A549 (cell line): ENCODE measurements at regions not wholly inside any gene's neighbourhood (a gene's known extent, or its start where the extent isn't known, plus 50 kb on each side); places are given as distances from the start of the nearest gene placed in this dataset.
"Not testable (repeated sequence)": the region's sequence is repeated elsewhere in the genome, so short reads cannot be mapped to it uniquely, and the experiment has no call there.

Experiments used
- ATAC-seq, 2 experiments: fragments of 200-7000 bp in 1 of 2; fragments of >200 bp in 1 of 2; cut with Nextera tagmentation in 1 of 2; cut with Tn5 transposase in 1 of 2; 3 replicates each; pipeline versions ENCODE4 v1.8.0 to v1.9.1; 2018 to 2020; ENCODE audit warnings: mild to moderate bottlenecking in 1 of 2, moderate library complexity in 1 of 2
- CTCF ChIA-PET: fragments of 300-600 bp; sonication (Branson Sonifier 250); formaldehyde crosslinking; extraction: SDS; loops from one replicate; lab custom pipeline; 2021; ENCODE audit warnings: antibody characterized with exemption, inconsistent platforms; lab: Yijun Ruan, JAX
- POLR2A ChIA-PET: fragments of 350-600 bp; formaldehyde crosslinking; extraction: SDS; loops from one replicate; lab custom pipeline; 2021; ENCODE audit warnings: antibody characterized with exemption, inconsistent platforms; lab: Yijun Ruan, JAX
- DNase-seq, 2 experiments: peaks; one replicate each; pipeline versions ENCODE4 v3.0.0 to v3.0.0-alpha.2; 2011 to 2016; ENCODE audit warnings: low read depth in 1 of 2, low spot score in 1 of 2
- FAIRE-seq: peaks from 2 replicates; lab custom pipeline; 2011; peaks lifted over from hg19 to GRCh38; lab: Jason Lieb, UNC
- H3K27ac ChIP-seq, 2 experiments: fragments of >200 bp; sonication (Bioruptor Twin); formaldehyde crosslinking; 3 replicates each; pipeline ENCODE4 v1.5.1; 2016 to 2017
- H3K4me1 ChIP-seq: fragments of >200 bp; sonication (Bioruptor Twin); formaldehyde crosslinking; 3 replicates; pipeline ENCODE4 v1.6.1; 2016
- H3K4me2 ChIP-seq: fragments of >200 bp; sonication (Bioruptor Twin); formaldehyde crosslinking; 3 replicates; pipeline ENCODE4 v1.6.1; 2016
- H3K4me3 ChIP-seq: fragments of >200 bp; sonication (Bioruptor Twin); formaldehyde crosslinking; 3 replicates; pipeline ENCODE4 v1.5.1; 2016
- H3K9me3 ChIP-seq: fragments of >200 bp; sonication (Bioruptor Twin); formaldehyde crosslinking; 3 replicates; pipeline ENCODE4 v1.6.1; 2016
- BCL3 ChIP-seq: fragments of >200 bp; sonication (Bioruptor Twin); formaldehyde crosslinking; IDR thresholded peaks from 3 replicates; pipeline ENCODE4 v1.6.1; 2016
- BHLHE40 ChIP-seq: IDR thresholded peaks from 2 replicates; pipeline ENCODE4 v1.6.1; 2012; ENCODE audit warnings: low read depth, low read length, inconsistent platforms
- CBX2 ChIP-seq: fragments of 200-600 bp; sonication (generic); IDR thresholded peaks from 2 replicates; pipeline ENCODE4 v1.6.1; 2016; ENCODE audit warnings: low read depth, mild to moderate bottlenecking, borderline replicate concordance
- CEBPB ChIP-seq, 2 experiments: fragments of >200 bp in 1 of 2; sonication (Bioruptor Twin) in 1 of 2; formaldehyde crosslinking in 1 of 2; IDR thresholded peaks; 2 replicates each; pipeline ENCODE4 v1.6.1; 2012 to 2016
- CHD2 ChIP-seq: fragments of 150-350 bp; IDR thresholded peaks from 2 replicates; pipeline ENCODE4 v1.6.1; 2014; ENCODE audit warnings: low read length; ENCODE audit not compliant: partially characterized antibody
- CHD4 ChIP-seq: fragments of 200-600 bp; sonication (generic); IDR thresholded peaks from 2 replicates; pipeline ENCODE4 v1.6.1; 2016; ENCODE audit warnings: antibody characterized with exemption, mild to moderate bottlenecking, borderline replicate concordance
- EP300 ChIP-seq, 2 experiments: fragments of >200 bp; sonication (Bioruptor Twin); formaldehyde crosslinking; IDR thresholded peaks; 2 replicates in 1 of 2; 3 replicates in 1 of 2; pipeline ENCODE4 v1.6.1; 2016 to 2017
- FOSB ChIP-seq: fragments of 250-450 bp; sonication (Bioruptor Pico); IDR thresholded peaks from 2 replicates; pipeline ENCODE4 v1.5.0; 2020; ENCODE audit warnings: mild to moderate bottlenecking, moderate library complexity
- FOSL2 ChIP-seq, 2 experiments: fragments of 450-650 bp in 1 of 2; fragments of >200 bp in 1 of 2; sonication (Bioruptor Twin) in 1 of 2; formaldehyde crosslinking; IDR thresholded peaks; 2 replicates each; pipeline versions ENCODE4 v1.5.0 to v1.6.1; 2016 to 2020; ENCODE audit warnings: mild to moderate bottlenecking in 1 of 2, moderate library complexity in 1 of 2
- HEYL ChIP-seq: fragments of 250-450 bp; sonication (Bioruptor Pico); IDR thresholded peaks from 2 replicates; pipeline ENCODE4 v1.8.0; 2021; ENCODE audit warnings: mild to moderate bottlenecking, moderate library complexity
- HOXA7 ChIP-seq: fragments of 250-450 bp; sonication (Bioruptor Pico); IDR thresholded peaks from 2 replicates; pipeline ENCODE4 v1.5.0; 2020; ENCODE audit warnings: mild to moderate bottlenecking, moderate library complexity
- JUNB ChIP-seq: fragments of >200 bp; sonication (Bioruptor Twin); formaldehyde crosslinking; IDR thresholded peaks from 2 replicates; pipeline ENCODE4 v1.6.1; 2016
- KDM1A ChIP-seq: fragments of 200-600 bp; sonication (generic); IDR thresholded peaks from 2 replicates; pipeline ENCODE4 v1.6.1; 2016; ENCODE audit warnings: low read depth, mild to moderate bottlenecking
- MAZ ChIP-seq: fragments of 150-350 bp; IDR thresholded peaks from 2 replicates; pipeline ENCODE4 v1.6.1; 2014; ENCODE audit warnings: antibody characterized with exemption, low read depth, low read length, borderline replicate concordance
- NFE2L2 ChIP-seq: fragments of 150-350 bp; conservative IDR thresholded peaks from 2 replicates; pipeline ENCODE4 v1.6.1; 2014; ENCODE audit warnings: low read length
- NPAS2 ChIP-seq: fragments of 250-450 bp; sonication (Bioruptor Pico); IDR thresholded peaks from 2 replicates; pipeline ENCODE4 v1.8.0; 2022; ENCODE audit warnings: mild to moderate bottlenecking, moderate library complexity, borderline replicate concordance
- PHF8 ChIP-seq: fragments of 200-600 bp; sonication (generic); IDR thresholded peaks from 2 replicates; pipeline ENCODE4 v1.6.1; 2016; ENCODE audit warnings: low read depth, mild to moderate bottlenecking, antibody characterized with exemption, moderate library complexity, borderline replicate concordance
- REST ChIP-seq: fragments of 200-600 bp; sonication (generic); IDR thresholded peaks from 2 replicates; pipeline ENCODE4 v1.6.1; 2016; ENCODE audit warnings: antibody characterized with exemption, mild to moderate bottlenecking, moderate library complexity
- TP53 ChIP-seq: fragments of 250-450 bp; sonication (Bioruptor Pico); IDR thresholded peaks from 2 replicates; pipeline ENCODE4 v1.5.0; 2021; ENCODE audit warnings: mild to moderate bottlenecking, moderate library complexity
- ZFP36 ChIP-seq: fragments of 450-650 bp; IDR thresholded peaks from 2 replicates; pipeline ENCODE4 v1.6.1; 2014; ENCODE audit warnings: borderline replicate concordance; ENCODE audit not compliant: partially characterized antibody
- ZSCAN20 ChIP-seq: fragments of 250-450 bp; sonication (Bioruptor Pico); IDR thresholded peaks from 2 replicates; pipeline ENCODE4 v1.8.0; 2022; ENCODE audit warnings: mild to moderate bottlenecking, moderate library complexity
- WGBS: methylation state at CpG from one replicate; pipeline ENCODE4 v1.1.6; 2017; ENCODE audit errors: missing lambda C conversion rate; 5-methylcytosine and 5-hydroxymethylcytosine counted together
- TF ChIP-seq, protein P1 (sequence below): IDR thresholded peaks from 2 replicates; pipeline ENCODE4 v1.6.1; 2012; ENCODE audit warnings: low read depth, borderline replicate concordance

DNA sequence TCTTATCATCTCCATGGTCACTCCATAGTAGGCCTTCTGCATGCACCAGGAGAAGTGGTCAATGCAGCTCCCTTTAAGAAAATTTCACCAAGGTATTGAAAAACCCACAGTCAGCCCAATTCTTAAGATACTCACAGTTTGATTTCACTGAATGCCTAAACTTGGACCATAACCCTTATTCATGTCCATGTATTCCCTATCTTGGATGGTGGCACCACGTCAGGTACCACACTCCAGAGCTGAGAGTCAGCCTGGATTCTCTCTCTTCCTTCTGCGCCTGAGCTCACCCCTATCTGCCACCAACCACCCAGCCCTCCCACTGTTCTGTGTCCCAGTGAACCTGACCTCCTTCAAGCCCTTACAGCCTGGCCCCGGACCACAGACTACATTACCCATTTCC lies 183.2 kb upstream of the NR2F2 start:
- ChIA-PET CTCF (no interaction called here), POLR2A (no interaction called here)
- TF ChIP-seq BHLHE40 (no peak), HEYL (CRISPR knock-in tag) (no peak), KDM1A (no peak), ZSCAN20 (CRISPR knock-in tag) (no peak), ZFP36 (no peak), REST (no peak), CBX2 (no peak), NFE2L2 (no peak), EP300 (IDR thresholded peaks at IDR 0.05) (no peak), HOXA7 (no peak), CHD2 (no peak), BCL3 (no peak), TP53 (CRISPR knock-in tag) (no peak), FOSB (no peak), MAZ (no peak), PHF8 (no peak), CHD4 (no peak), NPAS2 (CRISPR knock-in tag) (no peak)
- TF ChIP-seq, protein P1, sequence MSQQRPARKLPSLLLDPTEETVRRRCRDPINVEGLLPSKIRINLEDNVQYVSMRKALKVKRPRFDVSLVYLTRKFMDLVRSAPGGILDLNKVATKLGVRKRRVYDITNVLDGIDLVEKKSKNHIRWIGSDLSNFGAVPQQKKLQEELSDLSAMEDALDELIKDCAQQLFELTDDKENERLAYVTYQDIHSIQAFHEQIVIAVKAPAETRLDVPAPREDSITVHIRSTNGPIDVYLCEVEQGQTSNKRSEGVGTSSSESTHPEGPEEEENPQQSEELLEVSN: no peak

DNA sequence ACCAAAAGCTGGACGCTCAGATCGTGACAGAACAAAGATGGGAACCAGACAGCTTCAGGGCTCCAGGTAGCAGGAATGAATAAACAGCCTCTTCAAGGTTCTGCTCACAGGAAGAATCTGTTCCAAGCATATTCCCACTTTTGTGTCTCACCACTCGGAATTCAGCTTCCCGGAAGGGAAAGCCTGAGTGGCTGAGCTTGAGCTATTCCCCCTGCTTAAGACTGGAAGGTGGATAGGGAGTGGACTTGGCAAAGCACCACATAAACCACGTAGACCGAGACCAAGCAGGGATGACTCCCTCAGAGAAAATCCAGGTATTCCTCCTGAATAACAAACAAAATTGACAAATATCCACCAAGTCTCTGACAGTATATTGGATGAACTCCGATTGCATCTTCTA lies 180.2 kb upstream of the NR2F2 start:
- Histone ChIP-seq H3K4me1 (peaks cover 11% of the 10 kb centered on the region), H3K27ac (no peak overlapping the region), H3K4me2 (no peak overlapping the region), H3K4me3 (no peak overlapping the region), H3K9me3 (no peaks in the 10 kb centered on the region; the same call in 2 of the 3 replicates)
- ChIA-PET POLR2A (no interaction called here), CTCF (no interaction called here)
- FAIRE-seq (no peak), DNase-seq (no peak), ATAC-seq (no peak)
- WGBS: 61% methylated on average over 7 of the region's 7 CpGs
- no peak for TF ChIP-seq MAZ

More for the DNA sequence above, 183.2 kb upstream of the NR2F2 start:
- H3K27ac ChIP-seq: no peak overlapping the region
- ATAC-seq (no peak), FAIRE-seq (no peak), DNase-seq (no peak)
- H3K4me1 ChIP-seq: peaks cover 10% of the 10 kb centered on the region
- no peak overlapping the region for H3K4me3 ChIP-seq
- no peak overlapping the region for H3K4me2 ChIP-seq
- 53% methylated on average over 3 of the region's 3 CpGs for WGBS
- H3K9me3 ChIP-seq: no peaks in the 10 kb centered on the region; the same call in 2 of the 3 replicates

- Histone ChIP-seq H3K4me1 (peaks cover 11% of the 10 kb centered on the region), H3K4me2 (0 out of 3 replicates have a peak overlapping the region, but pooled peaks have one; percentile 13)
- 37% methylated on average over 8 of the region's 8 CpGs for WGBS
- DNase-seq: peak; percentile 15 to 56
- CTCF ChIA-PET, H3K4me3 ChIP-seq, H3K27ac ChIP-seq, POLR2A ChIA-PET, H3K9me3 ChIP-seq, ATAC-seq, FAIRE-seq: not testable (repeated sequence)
- TF ChIP-seq JUNB (0 out of 2 replicates have a peak, but pooled peaks have one; percentile 36), CEBPB (IDR thresholded peaks at IDR 0.05) (peak; percentile 92 to 97), FOSL2 (IDR thresholded peaks at IDR 0.05) (peak; percentile 38; the same call in 1 of the 2 replicates), FOSL2 (CRISPR knock-in tag; IDR thresholded peaks at IDR 0.05) (peak; percentile 70)
Measured at GRCh38 chr15:96151749-96152148, 178.8 kb upstream of the NR2F2 start.
